ENCODE measurements at regions not wholly inside any gene's neighbourhood (a gene's known extent, or its start where the extent isn't known, plus 50 kb on each side); places are given as distances from the start of the nearest gene placed in this dataset.

DNA sequence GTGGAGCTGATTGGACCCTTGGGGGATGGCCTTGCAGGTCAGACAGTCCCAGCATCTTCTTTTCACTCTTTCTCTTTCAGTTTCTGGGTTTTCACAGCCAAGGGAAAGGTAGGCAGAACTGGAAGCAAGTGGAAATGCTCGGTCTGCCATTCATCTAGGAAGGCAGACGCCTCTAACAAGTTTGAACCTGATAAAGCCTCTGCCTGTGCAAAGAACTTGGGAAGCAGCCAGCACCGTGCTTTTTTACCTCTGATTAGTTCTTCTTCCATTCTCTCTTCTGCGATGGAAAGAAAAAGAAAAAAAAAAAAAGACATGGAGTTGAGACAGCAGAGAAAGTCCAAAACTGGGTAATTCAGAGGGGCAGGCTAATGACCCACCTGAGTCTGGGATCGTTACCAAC is 997.8 kb upstream of the EEF2KMT start:
- H3K4me3 ChIP-seq (ENCODE audit: low read depth, low read length): no peak overlapping the region
- DNase-seq (ENCODE audit: low read depth): no peak
- TF ChIP-seq, protein P1, sequence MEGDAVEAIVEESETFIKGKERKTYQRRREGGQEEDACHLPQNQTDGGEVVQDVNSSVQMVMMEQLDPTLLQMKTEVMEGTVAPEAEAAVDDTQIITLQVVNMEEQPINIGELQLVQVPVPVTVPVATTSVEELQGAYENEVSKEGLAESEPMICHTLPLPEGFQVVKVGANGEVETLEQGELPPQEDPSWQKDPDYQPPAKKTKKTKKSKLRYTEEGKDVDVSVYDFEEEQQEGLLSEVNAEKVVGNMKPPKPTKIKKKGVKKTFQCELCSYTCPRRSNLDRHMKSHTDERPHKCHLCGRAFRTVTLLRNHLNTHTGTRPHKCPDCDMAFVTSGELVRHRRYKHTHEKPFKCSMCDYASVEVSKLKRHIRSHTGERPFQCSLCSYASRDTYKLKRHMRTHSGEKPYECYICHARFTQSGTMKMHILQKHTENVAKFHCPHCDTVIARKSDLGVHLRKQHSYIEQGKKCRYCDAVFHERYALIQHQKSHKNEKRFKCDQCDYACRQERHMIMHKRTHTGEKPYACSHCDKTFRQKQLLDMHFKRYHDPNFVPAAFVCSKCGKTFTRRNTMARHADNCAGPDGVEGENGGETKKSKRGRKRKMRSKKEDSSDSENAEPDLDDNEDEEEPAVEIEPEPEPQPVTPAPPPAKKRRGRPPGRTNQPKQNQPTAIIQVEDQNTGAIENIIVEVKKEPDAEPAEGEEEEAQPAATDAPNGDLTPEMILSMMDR (conservative IDR thresholded peaks at IDR 0.05; ENCODE audit: low read depth, low read length): no peak

DNA sequence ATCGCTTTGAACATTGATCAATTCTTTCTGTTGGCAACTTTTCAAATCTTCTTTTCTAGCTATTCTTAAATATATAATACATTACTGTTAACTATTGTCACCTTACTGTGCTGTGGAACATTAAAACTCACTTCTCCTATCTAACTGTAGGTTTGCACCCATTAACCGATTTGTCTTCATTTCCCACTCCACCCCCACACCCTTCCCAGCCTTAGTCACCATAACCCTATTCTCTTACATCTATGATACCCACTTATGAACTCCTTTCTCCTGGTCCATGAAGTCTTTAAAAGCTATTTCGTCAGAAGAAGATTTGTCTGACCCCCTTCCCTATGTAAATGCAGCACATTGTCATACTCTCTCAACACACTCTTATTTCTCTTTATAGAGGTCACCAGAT is 993.4 kb upstream of the EEF2KMT start:
- H3K4me3 ChIP-seq (ENCODE audit: low read depth, low read length): no peak overlapping the region
- no peak for DNase-seq (ENCODE audit: low read depth)
- TF ChIP-seq, protein P1 (conservative IDR thresholded peaks at IDR 0.05; ENCODE audit: low read depth, low read length): no peak

DNA sequence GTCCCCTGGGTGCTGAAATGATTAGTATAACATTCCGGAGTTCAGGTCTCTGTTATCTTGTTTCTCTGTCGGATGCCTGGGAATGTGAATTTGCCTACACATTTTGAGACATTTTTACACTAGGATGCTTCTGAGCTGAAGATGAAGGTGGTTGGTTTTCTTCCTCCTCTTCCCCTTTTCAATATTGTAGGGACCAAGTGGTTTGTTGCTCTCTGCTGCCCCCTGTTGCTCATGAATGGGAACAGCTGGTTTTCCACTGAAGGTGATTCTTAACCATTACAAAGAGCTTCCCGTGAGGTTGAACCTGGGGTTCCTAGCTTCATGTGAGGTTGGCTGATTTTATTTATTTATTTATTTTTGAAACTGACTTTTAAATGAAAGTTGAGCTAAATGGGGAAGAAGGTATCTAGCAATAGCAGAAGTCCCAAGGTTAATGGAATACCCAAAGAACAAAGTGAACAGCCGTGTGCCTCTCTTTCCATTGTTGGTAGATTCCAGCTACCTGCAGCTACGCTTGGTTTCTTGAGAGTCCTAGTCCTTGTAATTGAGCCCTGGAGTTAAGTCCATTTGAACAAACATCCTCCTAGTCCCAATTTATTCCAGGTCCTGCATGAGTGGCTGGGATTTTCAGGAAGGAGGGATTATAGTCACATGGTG is 983.9 kb upstream of the EEF2KMT start:
- DNase-seq (ENCODE audit: low read depth): no peak
- TF ChIP-seq, protein P1 (conservative IDR thresholded peaks at IDR 0.05; ENCODE audit: low read depth, low read length): peak; percentile 34
- no peak overlapping the region for H3K4me3 ChIP-seq (ENCODE audit: low read depth, low read length)

DNA sequence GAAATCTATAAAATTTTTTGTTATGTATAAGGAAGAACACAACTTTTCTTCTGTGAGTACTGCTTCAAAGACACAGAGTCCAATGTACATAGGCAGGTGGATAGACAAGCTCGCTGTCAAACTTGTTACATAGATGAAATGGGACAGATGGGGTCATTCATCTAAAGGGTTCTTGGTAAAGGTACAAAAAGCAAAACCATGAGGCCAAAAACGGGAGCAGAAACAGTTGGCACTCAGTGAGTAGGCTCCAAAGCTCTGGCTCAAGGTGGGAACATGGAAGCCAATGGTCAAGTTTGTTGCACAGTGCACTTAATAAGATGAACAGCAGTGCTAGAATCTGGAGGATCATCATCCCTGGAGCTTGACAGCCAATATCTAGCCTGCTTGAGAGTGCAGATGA is 979.0 kb upstream of the EEF2KMT start:
- no peak for DNase-seq (ENCODE audit: low read depth)
- TF ChIP-seq, protein P1 (conservative IDR thresholded peaks at IDR 0.05; ENCODE audit: low read depth, low read length): no peak
- no peak overlapping the region for H3K4me3 ChIP-seq (ENCODE audit: low read depth, low read length)

DNA sequence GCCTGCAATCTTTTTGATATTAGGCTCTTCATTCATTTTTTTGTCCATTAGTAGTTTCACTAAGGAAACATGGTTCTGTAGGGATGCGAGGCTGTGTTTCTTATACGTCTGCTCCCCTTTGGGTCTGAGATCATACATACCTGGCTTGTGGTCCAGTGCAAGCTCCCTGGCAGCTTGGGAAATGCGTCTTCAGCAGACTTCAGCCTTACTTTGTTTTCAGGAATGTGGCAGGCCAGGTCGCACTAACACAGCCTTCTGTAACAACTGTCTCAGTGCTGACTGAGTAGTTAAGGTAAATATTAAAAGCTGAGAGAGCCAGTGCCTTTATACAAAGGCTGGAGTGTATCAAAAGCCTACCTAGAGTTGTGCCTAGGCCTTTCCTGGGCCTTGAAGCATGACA is 970.5 kb upstream of the EEF2KMT start:
- TF ChIP-seq, protein P1 (conservative IDR thresholded peaks at IDR 0.05; ENCODE audit: low read depth, low read length): no peak
- DNase-seq (ENCODE audit: low read depth): no peak
- no peak overlapping the region for H3K4me3 ChIP-seq (ENCODE audit: low read depth, low read length)

DNA sequence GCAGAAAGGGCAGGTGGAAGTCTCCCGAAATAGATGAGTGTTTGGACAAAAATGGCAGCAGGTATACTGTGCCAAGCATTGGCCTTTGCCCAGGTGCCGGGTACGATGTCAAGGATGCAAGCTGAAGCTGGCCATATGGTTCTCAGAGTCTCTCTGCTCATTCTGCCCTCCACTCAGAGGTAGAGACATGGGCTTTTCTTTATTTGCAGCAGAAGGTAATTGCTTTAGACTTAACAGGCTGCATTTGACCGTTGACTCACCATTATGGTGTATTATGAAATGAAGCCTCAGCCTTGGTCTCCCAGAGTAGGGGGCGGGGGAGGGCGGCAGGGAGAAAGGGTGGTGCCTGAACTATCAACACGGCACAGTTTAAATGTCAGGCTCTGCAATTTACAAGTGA is 969.1 kb upstream of the EEF2KMT start:
- no peak overlapping the region for H3K4me3 ChIP-seq (ENCODE audit: low read depth, low read length)
- no peak for DNase-seq (ENCODE audit: low read depth)
- TF ChIP-seq, protein P1 (conservative IDR thresholded peaks at IDR 0.05; ENCODE audit: low read depth, low read length): no peak

DNA sequence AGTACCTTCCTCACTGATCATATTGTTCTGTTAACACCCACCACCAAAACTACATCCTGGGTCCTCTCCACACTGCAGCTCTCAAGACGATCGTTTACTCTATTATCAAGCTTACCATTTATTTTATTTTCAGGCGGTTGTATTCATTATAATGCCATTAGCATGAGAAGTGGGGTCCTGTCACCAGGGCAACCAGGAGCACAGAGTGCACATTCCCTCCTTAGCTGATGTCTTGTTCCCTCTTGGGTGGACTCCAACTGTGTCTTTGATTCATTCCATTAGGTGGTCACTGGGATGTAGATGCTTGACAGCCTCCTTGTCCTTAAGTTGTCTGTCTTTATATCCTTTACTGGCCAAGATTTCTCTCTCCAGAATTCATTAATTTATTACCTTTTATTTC is 965.9 kb upstream of the EEF2KMT start:
- no peak for DNase-seq (ENCODE audit: low read depth)
- no peak overlapping the region for H3K4me3 ChIP-seq (ENCODE audit: low read depth, low read length)
- TF ChIP-seq, protein P1 (conservative IDR thresholded peaks at IDR 0.05; ENCODE audit: low read depth, low read length): no peak
